ENCODE measurements at regions not wholly inside any gene's neighbourhood (a gene's known extent, or its start where the extent isn't known, plus 50 kb on each side); places are given as distances from the start of the nearest gene placed in this dataset.

- H3K4me1 Mint-ChIP-seq (ENCODE audit: low read depth), result no peaks in the 10 kb centered on the region
- POLR2A ChIA-PET, result no interaction called here
- no peaks in the 10 kb centered on the region for H3K27me3 Mint-ChIP-seq
Measured at GRCh38 chrX:95728446-95728845, 956.2 kb upstream of the DIAPH2 start.

GRCh38 chrX:95729401-95729800 is 955.2 kb upstream of the DIAPH2 start:
- Mint-ChIP-seq H3K9me3 (no peaks in the 10 kb centered on the region), H3K4me3 (no peak overlapping the region), H3K4me1 (ENCODE audit: low read depth) (no peaks in the 10 kb centered on the region), H3K36me3 (ENCODE audit: low read depth) (no peaks in the 10 kb centered on the region), H3K27ac (no peak overlapping the region), H3K27me3 (no peaks in the 10 kb centered on the region)
- ATAC-seq (no peak), DNase-seq (no peak)
- ChIA-PET POLR2A (no interaction called here), CTCF (no interaction called here)
- no peak for TF ChIP-seq CTCF (IDR thresholded peaks at IDR 0.05)
- intact Hi-C loops (cut with micrococcal nuclease), result no loop called here

More at GRCh38 chrX:95728446-95728845, 956.2 kb upstream of the DIAPH2 start:
- Mint-ChIP-seq H3K27ac (no peak overlapping the region), H3K9me3 (no peaks in the 10 kb centered on the region), H3K4me3 (no peak overlapping the region), H3K36me3 (ENCODE audit: low read depth) (no peaks in the 10 kb centered on the region)
- intact Hi-C loops (cut with micrococcal nuclease), result no loop called here
- TF ChIP-seq CTCF (IDR thresholded peaks at IDR 0.05), result no peak
- CTCF ChIA-PET, result no interaction called here
- DNase-seq (no peak), ATAC-seq (no peak)

GRCh38 chrX:95733426-95733825 is 951.2 kb upstream of the DIAPH2 start:
- no peak for TF ChIP-seq CTCF (IDR thresholded peaks at IDR 0.05)
- Mint-ChIP-seq H3K27ac (no peak overlapping the region), H3K4me1 (ENCODE audit: low read depth) (no peaks in the 10 kb centered on the region), H3K36me3 (ENCODE audit: low read depth) (no peaks in the 10 kb centered on the region), H3K4me3 (no peak overlapping the region), H3K27me3 (no peaks in the 10 kb centered on the region), H3K9me3 (no peaks in the 10 kb centered on the region)
- DNase-seq, result no peak
- POLR2A ChIA-PET, result no interaction called here
- intact Hi-C loops (cut with micrococcal nuclease), result no loop called here
- CTCF ChIA-PET, result no interaction called here
- ATAC-seq, result no peak

- no peaks in the 10 kb centered on the region for H3K27me3 Mint-ChIP-seq
- no peak overlapping the region for H3K4me3 Mint-ChIP-seq
- TF ChIP-seq CTCF (IDR thresholded peaks at IDR 0.05), result no peak
- DNase-seq (no peak), ATAC-seq (no peak)
- POLR2A ChIA-PET, result no interaction called here
- H3K36me3 Mint-ChIP-seq (ENCODE audit: low read depth), result no peaks in the 10 kb centered on the region
- intact Hi-C loops (cut with micrococcal nuclease), result no loop called here
- H3K9me3 Mint-ChIP-seq, result no peaks in the 10 kb centered on the region
- no peak overlapping the region for H3K27ac Mint-ChIP-seq
- H3K4me1 Mint-ChIP-seq (ENCODE audit: low read depth), result no peaks in the 10 kb centered on the region
- CTCF ChIA-PET, result no interaction called here
Measured at GRCh38 chrX:95754411-95754810, 930.2 kb upstream of the DIAPH2 start.

- no peaks in the 10 kb centered on the region for H3K4me1 Mint-ChIP-seq (ENCODE audit: low read depth)
- ATAC-seq, result no peak
Measured at GRCh38 chrX:95760356-95760755, 924.3 kb upstream of the DIAPH2 start.

More at GRCh38 chrX:95760356-95760755, 924.3 kb upstream of the DIAPH2 start:
- POLR2A ChIA-PET, result no interaction called here
- Mint-ChIP-seq H3K4me3 (no peak overlapping the region), H3K36me3 (ENCODE audit: low read depth) (no peaks in the 10 kb centered on the region), H3K27me3 (no peaks in the 10 kb centered on the region), H3K9me3 (no peaks in the 10 kb centered on the region), H3K27ac (no peak overlapping the region)
- DNase-seq, result no peak
- TF ChIP-seq CTCF (IDR thresholded peaks at IDR 0.05), result no peak
- CTCF ChIA-PET, result no interaction called here
- intact Hi-C loops (cut with micrococcal nuclease), result no loop called here

Data from activated CD8-positive, alpha-beta T cell treated with anti-CD3 and anti-CD28 coated beads for 36 hours (primary cell).